HTR-8/SVneo (cell line): ENCODE measurements at regions not wholly inside any gene's neighbourhood (a gene's known extent, or its start where the extent isn't known, plus 50 kb on each side); places are given as distances from the start of the nearest gene placed in this dataset.
A peak's percentile ranks its signal among the peaks of the same experiment; 100 is the strongest.

Source experiments
- DNase-seq: peaks from one replicate; pipeline ENCODE4 v3.0.0; 2011; ENCODE audit warnings: low spot score, mixed read lengths; ENCODE audit not compliant: insufficient read length
- FAIRE-seq: peaks from 2 replicates; lab custom pipeline; 2011; peaks lifted over from hg19 to GRCh38; lab: Jason Lieb, UNC

DNA sequence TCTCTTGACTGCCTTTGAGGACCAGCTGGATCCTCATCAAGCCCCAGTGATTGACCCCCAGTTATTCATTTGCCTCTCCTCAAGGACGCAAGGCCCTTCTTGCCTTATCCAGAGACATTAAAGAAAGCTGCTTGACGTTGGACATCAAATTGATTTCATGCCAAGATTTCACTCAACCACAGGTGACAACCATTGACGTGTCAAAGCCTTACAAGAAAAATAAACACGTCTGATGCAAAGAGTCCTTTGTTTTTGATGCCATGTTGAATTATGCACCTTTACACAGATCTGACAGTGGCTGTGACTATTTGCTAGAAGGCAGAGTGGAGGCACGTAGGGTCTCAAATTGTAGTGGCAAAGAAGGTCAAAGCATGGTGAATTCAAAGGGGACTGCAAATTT lies 666.2 kb upstream of the CAMK1G start:
- FAIRE-seq (no peak), DNase-seq (no peak)

DNA sequence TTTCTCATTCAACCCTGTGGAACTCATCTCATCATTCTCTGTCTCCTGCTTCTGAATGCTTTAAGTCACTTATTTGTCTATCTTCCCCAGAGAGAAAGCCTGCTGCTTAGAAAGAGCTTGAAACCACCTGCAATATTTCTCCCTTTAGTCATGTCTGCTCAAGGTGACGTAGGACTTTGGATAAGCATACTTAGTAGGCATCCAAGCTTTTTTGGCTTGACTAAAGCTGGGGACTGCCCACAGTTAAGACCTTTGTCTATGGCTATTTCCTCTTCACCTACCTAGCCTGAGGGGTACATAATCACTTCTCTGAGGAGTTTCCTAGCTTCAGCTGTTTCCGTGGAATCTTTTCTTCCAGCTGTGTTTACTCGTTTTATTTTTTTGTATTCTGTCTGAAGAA lies 665.8 kb upstream of the CAMK1G start:
- FAIRE-seq: no peak
- DNase-seq: no peak

DNA sequence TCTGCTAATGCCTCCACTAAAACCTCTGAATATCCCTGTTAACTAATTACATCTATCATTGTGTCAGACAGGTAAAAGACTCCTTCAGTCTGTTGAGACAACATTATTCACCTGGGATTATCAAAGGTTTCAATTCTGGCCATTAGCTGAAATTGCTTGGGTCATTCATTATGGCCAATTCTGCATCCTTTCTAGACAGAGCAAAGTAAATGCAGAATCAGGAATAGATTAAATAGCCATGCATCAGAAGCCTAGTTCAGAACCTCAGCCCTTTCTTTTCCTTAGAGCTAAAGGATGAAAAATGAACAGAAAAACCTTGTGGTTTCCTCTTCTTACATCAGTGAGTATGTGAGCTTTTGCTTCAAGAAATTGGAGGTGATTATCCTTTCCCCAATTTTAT lies 665.4 kb upstream of the CAMK1G start:
- FAIRE-seq (no peak), DNase-seq (no peak)

DNA sequence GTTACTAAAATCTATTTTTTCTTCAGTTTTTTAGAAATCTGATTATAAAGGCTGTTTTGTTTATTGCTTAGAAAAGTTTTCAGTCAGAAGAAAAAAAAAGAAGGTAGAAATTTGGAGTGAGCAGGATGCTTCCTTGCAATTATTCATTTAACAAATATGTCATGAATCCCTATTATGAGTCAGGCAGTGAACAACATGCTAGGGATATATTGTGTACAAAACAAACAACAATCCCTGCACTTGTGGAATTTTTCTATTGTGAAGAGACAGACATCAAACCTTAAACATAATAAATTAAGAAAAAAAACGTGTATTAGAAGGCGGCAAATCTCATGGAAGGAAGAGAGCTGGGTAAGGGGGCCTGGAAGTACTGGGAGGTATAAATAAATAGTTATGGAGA lies 664.1 kb upstream of the CAMK1G start:
- DNase-seq (peak; percentile 58), FAIRE-seq (peak; percentile 40)

DNA sequence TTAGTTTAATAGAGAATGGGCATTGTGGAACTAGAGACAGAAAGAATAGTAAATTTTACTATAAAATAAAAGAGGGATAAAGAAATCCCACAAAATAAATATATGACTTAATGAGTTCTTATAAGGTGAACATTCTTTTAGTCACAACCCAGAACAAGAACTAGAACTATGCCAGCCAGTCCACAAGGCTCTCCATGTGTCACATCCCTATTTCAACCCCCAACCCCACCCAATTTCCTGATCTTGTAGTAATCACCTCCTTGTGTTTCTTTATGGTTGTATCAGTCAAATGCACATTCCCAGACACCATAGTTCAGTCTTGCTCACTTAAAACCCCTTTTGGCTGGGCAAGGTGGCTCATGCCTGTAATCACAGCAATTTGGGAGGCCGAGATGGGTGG lies 662.3 kb upstream of the CAMK1G start:
- FAIRE-seq: no peak
- DNase-seq: no peak

DNA sequence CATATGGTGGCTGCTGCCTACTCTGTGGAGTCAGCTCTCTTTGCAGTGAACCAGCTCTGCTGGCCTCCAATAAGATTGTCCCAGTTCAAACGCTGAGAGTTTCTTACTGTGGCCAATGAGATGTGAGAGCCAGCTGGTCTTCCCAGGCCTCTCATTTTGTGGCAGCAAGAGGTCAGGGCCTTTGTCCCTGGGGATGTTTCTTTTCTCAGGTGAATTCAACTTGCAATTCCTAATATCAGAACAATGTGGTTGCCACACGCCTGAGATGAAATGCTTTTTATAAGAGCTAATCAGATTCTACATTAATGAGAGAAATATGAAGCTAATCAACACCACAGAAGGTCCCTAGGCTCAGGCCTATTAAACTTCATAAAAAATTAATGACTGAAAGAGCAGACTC lies 660.1 kb upstream of the CAMK1G start:
- FAIRE-seq (no peak), DNase-seq (no peak)

DNA sequence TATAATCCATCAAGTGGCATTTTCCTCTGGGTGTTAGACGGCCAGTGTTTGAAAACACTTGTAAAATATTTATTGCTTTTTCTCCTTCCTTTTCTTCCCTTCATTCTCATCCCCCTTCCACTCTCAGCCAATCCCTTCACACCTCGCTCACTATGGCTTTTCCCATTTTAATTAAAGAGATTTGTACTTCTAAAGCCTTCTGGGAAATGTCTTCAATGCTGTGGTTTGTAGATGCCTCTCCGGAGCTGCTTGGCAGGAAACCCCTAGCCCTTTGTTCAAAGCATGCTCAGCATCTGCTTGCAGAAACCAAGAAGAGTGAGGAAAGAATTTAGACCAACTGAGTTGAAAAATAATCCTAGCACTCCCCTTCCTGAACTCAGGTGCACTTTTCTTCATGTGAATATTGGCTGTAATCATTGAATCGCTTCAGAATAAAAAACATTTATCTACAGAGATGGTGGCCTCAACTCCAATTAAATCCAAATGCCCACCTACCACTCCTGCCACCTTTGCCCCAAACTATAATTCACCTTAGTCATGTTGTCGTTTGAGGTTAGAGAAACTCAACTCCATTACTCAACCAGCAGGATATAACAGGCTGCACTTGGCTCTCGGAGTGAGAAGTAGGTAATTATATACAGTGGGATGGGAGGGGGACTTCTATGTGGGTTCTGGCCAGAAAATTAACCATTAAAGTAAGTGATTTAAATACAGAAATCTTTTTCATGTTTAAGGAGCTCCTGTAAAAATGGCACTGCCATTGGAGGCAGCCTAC lies 659.4 kb upstream of the CAMK1G start:
- DNase-seq (no peak), FAIRE-seq (no peak)

DNA sequence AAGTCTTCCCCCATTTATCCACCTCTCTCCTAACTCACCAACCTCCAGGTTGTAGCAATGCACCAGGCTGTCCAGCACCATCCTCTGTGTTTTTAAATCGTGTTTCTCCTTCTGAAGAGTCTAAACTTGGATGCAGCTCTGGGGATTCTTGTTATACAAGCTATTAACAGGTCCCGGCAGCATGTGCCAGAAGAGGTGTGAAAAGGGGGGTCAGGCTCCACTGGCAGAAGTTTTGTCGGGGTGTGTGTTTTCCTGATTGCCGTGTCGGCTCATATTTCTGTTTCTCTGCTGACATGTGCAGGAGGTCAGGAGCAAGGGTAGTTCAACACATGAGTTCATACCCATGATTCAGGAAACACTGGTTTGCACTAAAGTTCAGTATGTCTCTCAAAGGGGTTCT lies 658.6 kb upstream of the CAMK1G start:
- FAIRE-seq: no peak

DNA sequence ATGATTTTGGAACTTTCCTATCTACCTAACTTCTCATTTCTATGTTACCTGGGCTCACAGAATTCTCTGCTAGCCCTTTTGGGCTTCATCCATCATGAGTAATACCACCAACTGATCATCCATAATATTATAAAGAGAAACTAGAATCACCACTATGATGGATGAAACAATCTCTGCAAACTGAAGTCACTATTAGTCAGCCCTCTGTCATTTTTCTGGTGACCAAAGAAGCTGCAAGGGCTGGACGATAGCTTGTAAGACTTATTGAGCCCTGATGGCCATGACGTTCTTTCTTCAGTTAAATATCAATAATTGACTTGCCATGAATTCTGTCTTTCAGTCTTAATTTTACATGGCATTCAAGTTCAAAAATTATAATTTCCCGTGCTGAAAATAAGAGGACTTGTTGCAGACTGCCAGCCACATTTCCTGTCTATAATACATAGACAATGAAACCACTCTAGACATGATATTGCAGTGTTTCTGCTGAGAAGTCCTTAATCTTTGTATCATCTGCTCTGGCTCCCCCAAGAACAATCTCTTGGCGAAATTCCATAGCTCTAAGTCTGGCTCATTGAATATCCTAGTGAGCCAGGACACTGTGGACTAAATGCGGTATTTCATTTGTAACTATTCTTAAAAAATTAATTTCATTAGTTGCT lies 655.0 kb upstream of the CAMK1G start:
- DNase-seq (no peak), FAIRE-seq (no peak)

More for the DNA sequence above, 658.6 kb upstream of the CAMK1G start:
- no peak for DNase-seq

DNA sequence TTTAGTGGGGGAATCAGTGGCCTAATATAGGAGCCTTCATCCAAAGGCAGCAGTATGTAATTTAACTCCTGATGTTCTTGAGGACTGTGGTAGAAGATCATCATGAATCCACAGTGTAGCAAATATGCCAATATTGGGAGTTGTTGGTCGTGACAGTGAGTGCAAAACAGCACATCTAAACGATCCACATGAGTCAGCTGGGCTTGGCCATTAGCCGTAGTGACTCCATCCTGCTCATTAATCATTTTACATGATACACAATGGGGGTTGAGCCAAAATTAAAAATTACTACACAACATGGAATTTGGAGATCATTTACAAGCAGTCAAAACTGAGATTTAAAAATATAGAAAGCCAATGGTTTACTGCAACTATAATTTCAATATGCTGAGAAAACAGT lies 653.9 kb upstream of the CAMK1G start:
- no peak for DNase-seq
- FAIRE-seq: no peak

DNA sequence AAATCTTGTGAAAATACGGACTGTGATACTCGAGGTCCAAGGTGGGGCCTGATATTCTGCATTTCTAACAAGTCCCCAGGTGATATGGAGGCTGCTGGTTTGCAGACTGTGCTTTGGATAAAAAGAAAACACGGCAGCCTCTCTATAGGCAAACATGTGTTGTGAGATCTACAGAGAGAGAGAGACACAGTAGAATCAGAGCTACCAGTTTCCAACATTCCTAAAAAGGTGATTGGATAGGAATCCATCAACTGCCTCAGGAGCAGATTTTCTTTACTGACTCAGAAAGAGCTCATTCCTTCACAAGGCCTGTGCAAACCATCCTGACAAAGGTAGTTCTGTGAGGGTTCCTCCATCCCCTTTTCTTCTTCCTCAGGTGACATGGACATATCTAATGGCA lies 651.6 kb upstream of the CAMK1G start:
- no peak for DNase-seq
- FAIRE-seq: no peak

DNA sequence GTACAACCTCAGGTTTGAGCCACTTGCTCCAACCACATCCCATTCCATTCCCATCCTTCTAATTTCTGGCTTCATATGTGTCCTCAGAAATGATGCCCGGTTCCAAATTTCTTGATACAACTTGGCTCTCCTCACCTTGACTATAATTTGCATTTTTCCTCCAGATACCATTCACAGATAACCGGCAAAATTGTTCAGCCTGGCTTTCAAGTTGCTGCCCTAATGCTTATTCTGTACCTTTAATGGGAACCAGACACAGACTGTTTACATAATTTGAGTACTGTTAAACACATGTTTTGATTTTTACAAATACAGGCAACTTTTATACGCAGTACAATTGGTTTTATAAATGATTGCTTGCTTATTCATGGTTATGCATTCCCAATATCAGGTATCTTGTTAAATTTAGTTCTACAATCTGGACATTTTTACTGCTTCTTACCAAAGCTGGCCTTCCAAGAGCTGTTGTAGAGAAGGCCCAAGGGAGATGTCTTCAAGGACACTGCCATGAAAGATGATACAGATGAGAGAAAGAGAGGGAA lies 649.5 kb upstream of the CAMK1G start:
- DNase-seq (no peak), FAIRE-seq (no peak)

DNA sequence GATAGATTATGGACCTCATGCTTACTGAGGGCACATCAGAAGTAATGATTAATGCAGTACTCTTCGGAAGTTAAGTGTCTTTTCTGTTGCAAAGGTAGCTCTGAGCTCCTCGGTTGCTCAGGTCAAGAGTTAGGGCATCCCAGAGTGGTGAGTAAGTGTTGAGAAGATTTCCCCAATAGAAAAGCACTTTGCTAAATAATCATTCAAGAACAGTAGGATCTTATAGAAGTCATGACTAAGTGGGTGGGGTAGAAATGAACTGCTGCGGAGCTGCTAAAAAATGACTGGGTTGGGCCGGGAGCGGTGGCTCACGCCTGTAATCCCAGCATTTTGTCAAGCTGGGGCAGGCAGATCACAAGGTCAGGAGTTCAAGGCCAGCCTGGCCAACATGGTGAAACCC lies 648.6 kb upstream of the CAMK1G start:
- FAIRE-seq (no peak), DNase-seq (no peak)

DNA sequence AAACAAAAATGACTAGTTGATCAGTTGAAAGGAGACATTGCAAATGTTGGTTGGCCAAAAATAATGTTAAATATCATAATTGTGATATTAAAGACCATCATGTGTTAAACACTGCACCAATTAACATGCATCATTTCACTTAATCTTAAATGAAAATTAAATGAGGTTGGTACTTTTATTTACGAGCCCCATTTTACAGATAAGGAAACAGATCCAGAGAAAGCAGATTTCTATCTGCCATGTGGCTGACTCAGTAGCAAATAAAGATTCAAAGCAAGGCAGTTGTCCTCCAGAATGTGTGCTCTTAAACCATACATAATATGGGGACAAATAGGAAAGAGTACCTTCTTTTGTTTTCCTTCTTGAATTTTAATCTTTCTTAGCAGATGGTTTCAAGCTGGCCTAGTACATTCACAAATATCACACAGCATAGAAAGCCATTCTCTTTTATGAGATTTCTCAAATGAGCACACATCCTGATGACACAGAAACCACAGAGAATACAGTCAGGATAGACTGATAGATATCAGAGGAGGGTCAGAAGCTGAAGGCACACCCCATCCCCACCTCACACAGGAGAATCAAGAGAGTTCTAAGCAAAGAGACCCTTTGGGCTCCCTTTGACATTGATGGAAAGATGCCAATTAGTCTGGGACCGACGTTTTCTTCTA lies 647.9 kb upstream of the CAMK1G start:
- DNase-seq (no peak), FAIRE-seq (no peak)

DNA sequence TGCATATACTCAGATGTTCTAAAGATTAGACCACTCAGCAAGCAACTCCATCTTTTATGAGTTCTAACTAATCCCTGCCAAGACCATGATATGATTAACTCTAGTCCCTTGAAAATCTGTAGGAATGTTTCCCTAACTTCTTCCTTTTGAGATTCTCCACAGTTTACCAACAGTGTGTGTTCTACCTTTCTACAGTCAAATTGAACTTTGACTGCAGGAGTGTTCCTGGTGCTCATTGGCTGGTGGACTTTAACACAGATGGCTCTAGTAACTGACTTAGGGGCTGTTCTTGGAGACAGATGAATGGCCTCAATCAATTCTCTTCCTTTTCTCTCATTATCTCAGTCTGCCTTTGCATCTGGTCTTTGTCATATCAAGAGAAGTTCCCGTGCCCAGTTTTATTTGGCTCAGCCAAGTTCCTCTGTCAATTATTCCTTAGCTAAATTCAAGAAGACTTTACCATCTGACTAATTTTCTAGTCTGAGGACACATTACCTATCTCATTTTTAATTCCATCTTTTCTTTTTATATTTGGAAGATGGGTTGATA lies 643.9 kb upstream of the CAMK1G start:
- FAIRE-seq: no peak
- DNase-seq: no peak

DNA sequence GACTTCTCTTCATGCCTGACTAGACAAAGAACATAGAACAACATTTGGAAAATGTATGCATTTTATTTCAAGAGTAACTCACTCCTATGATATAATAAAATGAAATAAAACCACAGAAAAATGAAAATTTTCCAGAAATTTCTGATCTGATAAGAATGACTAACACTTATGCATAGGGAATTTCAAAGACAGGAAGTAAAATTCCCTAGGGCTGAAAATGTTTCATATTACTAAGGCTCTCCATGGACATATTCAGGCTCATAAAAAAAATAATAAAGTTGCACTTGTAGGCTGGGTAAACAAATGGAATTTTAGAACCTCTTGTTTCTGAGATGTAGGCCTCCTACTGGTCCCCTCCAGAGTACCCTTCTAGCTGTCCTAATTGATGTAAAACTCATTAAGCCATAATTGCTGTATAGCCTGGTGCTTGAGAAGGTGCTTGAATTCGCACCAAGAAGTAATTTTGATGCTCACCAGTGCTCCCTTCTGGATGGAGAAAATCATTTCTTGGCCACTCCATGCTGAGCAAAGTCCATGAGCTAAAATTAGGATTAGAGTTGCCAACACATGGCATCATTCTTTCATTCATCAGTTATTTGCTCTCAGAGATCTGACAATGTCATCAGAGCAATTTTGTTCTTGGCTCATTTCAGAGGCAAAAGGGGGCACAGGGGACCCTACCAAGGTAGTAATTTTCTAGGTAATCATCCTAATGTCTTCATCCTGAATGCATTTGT lies 641.0 kb upstream of the CAMK1G start:
- no peak for DNase-seq
- no peak for FAIRE-seq

DNA sequence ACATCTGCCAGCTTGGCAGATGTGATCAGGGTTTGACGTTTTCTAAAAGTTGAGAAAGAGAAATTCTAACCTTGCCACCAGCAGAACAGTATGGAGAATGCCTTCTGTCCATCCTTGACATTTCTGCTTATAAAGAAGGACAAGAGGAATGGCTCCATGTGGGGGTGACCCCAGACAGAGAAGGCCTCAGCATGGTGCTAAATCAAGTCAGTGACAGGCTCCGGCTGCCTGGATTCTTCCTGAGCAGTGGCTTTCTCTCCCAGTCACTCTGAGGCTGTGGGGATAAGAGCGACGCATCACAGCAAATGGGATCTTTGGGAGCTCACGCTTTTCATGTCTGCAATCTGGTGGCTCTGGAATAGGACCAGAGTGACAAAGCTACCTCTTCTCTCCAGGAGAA lies 640.2 kb upstream of the CAMK1G start:
- FAIRE-seq: no peak
- no peak for DNase-seq

DNA sequence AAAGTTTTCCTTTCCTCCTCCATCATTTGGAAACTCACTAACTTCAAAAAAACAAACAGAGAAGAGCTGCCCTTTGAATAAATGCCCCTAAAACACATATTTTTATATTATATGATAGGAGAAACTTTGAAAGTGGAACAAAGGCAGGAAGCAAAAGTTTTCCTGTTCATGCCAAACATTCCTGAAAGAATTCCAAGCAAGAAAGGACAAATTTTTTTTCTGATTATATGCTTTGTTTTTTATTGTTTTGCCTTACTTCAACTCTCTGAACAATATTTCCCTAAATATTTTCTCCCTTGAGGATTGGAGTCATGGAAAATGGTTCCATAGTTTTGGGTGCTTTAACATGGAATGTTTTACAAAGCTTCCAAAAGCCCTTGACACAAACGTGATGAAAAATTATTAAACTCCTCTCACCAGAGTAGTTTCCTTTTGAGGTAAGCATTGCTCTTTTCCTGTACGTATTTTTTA lies 638.5 kb upstream of the CAMK1G start:
- DNase-seq: no peak
- FAIRE-seq: no peak

DNA sequence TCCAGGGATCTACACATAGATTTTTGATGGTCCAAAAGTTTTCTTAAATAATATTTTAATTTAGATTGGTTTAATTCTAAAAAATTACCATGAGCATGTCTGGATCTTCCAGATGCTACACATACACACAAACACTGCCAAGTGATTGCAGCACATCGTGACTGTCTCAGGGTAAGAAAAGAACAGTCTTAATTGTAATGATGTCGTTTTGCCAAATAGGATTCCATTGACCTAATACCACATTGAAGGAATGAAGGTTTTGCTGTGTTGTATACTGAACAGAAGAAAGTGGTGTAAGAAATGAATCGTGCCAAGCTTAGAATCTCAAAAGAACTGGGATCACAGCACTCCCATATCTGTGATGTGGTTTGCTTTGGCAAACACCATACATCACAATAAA lies 633.3 kb upstream of the CAMK1G start:
- DNase-seq (no peak), FAIRE-seq (no peak)

DNA sequence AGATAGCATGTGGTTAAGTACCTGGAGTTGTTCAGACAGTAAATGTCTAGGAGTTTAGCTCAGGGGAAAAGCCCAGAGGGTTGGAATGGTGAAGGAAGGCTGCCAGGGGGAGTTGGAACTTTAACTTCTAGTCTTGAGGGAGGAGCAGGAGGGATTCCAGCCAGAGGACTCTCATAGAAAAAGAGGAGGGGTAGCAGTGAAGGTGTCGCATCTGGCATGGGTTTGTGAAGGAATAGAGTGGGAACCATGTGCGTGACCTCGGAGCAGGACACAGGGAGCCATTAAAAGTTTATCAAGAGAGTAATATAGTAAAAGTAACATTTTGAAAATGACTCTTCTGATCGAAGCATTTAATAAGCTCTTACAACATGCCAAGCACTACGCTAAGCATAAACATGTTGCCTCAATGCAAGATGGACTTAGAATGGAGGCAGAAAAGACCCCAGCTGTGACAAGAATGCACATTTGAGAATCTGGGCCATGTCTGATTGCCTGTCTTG lies 632.4 kb upstream of the CAMK1G start:
- DNase-seq: no peak
- FAIRE-seq: no peak
